ENCODE measurements at regions not wholly inside any gene's neighbourhood (a gene's known extent, or its start where the extent isn't known, plus 50 kb on each side); places are given as distances from the start of the nearest gene placed in this dataset.

GRCh38 chr14:100388103-100389054 lies 65.2 kb downstream of the SLC25A47 start:
- Histone ChIP-seq H2AFZ (ENCODE audit: low read depth, low read length) (no peak overlapping the region), H4K20me1 (ENCODE audit: insufficient read depth, low read length) (no peaks in the 10 kb centered on the region), H3K36me3 (replicated peaks; ENCODE audit: low read depth, low read length) (no peaks in the 10 kb centered on the region), H3K79me2 (ENCODE audit: low read length) (no peaks in the 10 kb centered on the region), H3K4me3 (ENCODE audit: low read length) (no peak overlapping the region), H3K27ac (ENCODE audit: low read length) (no peak overlapping the region), H3K27me3 (ENCODE audit: low read depth, low read length) (no peaks in the 10 kb centered on the region), H3K9ac (ENCODE audit: low read length) (no peak overlapping the region), H3K9me3 (ENCODE audit: insufficient read depth, low read length) (no peaks in the 10 kb centered on the region), H3K4me1 (ENCODE audit: low read length) (peaks cover 17% of the 10 kb centered on the region), H3K4me2 (ENCODE audit: low read length) (no peak overlapping the region)
- TF ChIP-seq EZH2phosphoT487 (IDR thresholded peaks at IDR 0.05; ENCODE audit: low read depth) (no peak), CTCF (IDR thresholded peaks at IDR 0.05; ENCODE audit: low read depth, low read length) (no peak)

GRCh38 chr14:100389497-100390104 lies 66.5 kb downstream of the SLC25A47 start:
- peaks cover 9% of the 10 kb centered on the region for H3K4me1 ChIP-seq (ENCODE audit: low read length)

GRCh38 chr14:100391173-100391572 lies 68.0 kb downstream of the SLC25A47 start:
- no peak overlapping the region for H3K4me2 ChIP-seq (ENCODE audit: low read length)
- H3K27me3 ChIP-seq (ENCODE audit: low read depth, low read length), result no peaks in the 10 kb centered on the region
- H3K79me2 ChIP-seq (ENCODE audit: low read length), result no peaks in the 10 kb centered on the region
- no peaks in the 10 kb centered on the region for H3K9me3 ChIP-seq (ENCODE audit: insufficient read depth, low read length)
- H3K36me3 ChIP-seq (replicated peaks; ENCODE audit: low read depth, low read length), result no peaks in the 10 kb centered on the region
- H3K4me3 ChIP-seq (ENCODE audit: low read length), result no peak overlapping the region
- H4K20me1 ChIP-seq (ENCODE audit: insufficient read depth, low read length), result no peaks in the 10 kb centered on the region
- H3K4me1 ChIP-seq (ENCODE audit: low read length), result peaks cover 9% of the 10 kb centered on the region
- TF ChIP-seq CTCF (IDR thresholded peaks at IDR 0.05; ENCODE audit: low read depth, low read length) (no peak), EZH2phosphoT487 (IDR thresholded peaks at IDR 0.05; ENCODE audit: low read depth) (no peak)
- H3K9ac ChIP-seq (ENCODE audit: low read length), result no peak overlapping the region
- H3K27ac ChIP-seq (ENCODE audit: low read length), result no peak overlapping the region
- H2AFZ ChIP-seq (ENCODE audit: low read depth, low read length), result no peak overlapping the region

More at GRCh38 chr14:100389497-100390104, 66.5 kb downstream of the SLC25A47 start:
- Histone ChIP-seq H2AFZ (ENCODE audit: low read depth, low read length) (no peak overlapping the region), H3K27ac (ENCODE audit: low read length) (no peak overlapping the region), H4K20me1 (ENCODE audit: insufficient read depth, low read length) (no peaks in the 10 kb centered on the region), H3K36me3 (replicated peaks; ENCODE audit: low read depth, low read length) (no peaks in the 10 kb centered on the region), H3K27me3 (ENCODE audit: low read depth, low read length) (no peaks in the 10 kb centered on the region), H3K9me3 (ENCODE audit: insufficient read depth, low read length) (no peaks in the 10 kb centered on the region), H3K4me3 (ENCODE audit: low read length) (no peak overlapping the region), H3K4me2 (ENCODE audit: low read length) (no peak overlapping the region), H3K9ac (ENCODE audit: low read length) (no peak overlapping the region), H3K79me2 (ENCODE audit: low read length) (no peaks in the 10 kb centered on the region)
- TF ChIP-seq CTCF (IDR thresholded peaks at IDR 0.05; ENCODE audit: low read depth, low read length), result no peak
- no peak for TF ChIP-seq EZH2phosphoT487 (IDR thresholded peaks at IDR 0.05; ENCODE audit: low read depth)

GRCh38 chr14:100391724-100392123 lies 68.6 kb downstream of the SLC25A47 start:
- Histone ChIP-seq H2AFZ (ENCODE audit: low read depth, low read length) (no peak overlapping the region), H3K27me3 (ENCODE audit: low read depth, low read length) (no peaks in the 10 kb centered on the region), H3K4me1 (ENCODE audit: low read length) (peaks cover 9% of the 10 kb centered on the region), H4K20me1 (ENCODE audit: insufficient read depth, low read length) (no peaks in the 10 kb centered on the region), H3K9ac (ENCODE audit: low read length) (no peak overlapping the region), H3K27ac (ENCODE audit: low read length) (no peak overlapping the region), H3K4me3 (ENCODE audit: low read length) (no peak overlapping the region), H3K4me2 (ENCODE audit: low read length) (no peak overlapping the region), H3K79me2 (ENCODE audit: low read length) (no peaks in the 10 kb centered on the region), H3K9me3 (ENCODE audit: insufficient read depth, low read length) (no peaks in the 10 kb centered on the region), H3K36me3 (replicated peaks; ENCODE audit: low read depth, low read length) (no peaks in the 10 kb centered on the region)
- TF ChIP-seq CTCF (IDR thresholded peaks at IDR 0.05; ENCODE audit: low read depth, low read length), result no peak
- TF ChIP-seq EZH2phosphoT487 (IDR thresholded peaks at IDR 0.05; ENCODE audit: low read depth), result no peak

Data from OCI-LY3 (cell line).